ENCODE measurements at regions not wholly inside any gene's neighbourhood (a gene's known extent, or its start where the extent isn't known, plus 50 kb on each side); places are given as distances from the start of the nearest gene placed in this dataset.

GRCh38 chr13:44732503-44733098, 156.5 kb upstream of the TSC22D1 start:
- no peak for TF ChIP-seq CTCF (IDR thresholded peaks at IDR 0.05; ENCODE audit: low read length)
- no peak for TF ChIP-seq EZH2 (IDR thresholded peaks at IDR 0.05; ENCODE audit: borderline replicate concordance, low read length)

Data from OCI-LY1 (cell line).